OCI-LY7 (cell line): ENCODE measurements at regions not wholly inside any gene's neighbourhood (a gene's known extent, or its start where the extent isn't known, plus 50 kb on each side); places are given as distances from the start of the nearest gene placed in this dataset.

ENCODE experiments used
- BruUV-seq: library from RNA; stranded (reverse); fragments of 400-500 nt; replicated peaks from 2 replicates; lab custom pipeline; 2021; lab: Mats Ljungman, UMichigan
- CTCF ChIA-PET: fragments of 300-600 bp; sonication (Branson Sonifier 250); formaldehyde crosslinking; loops from one replicate; lab custom pipeline; 2022; ENCODE audit warnings: antibody characterized with exemption; ENCODE audit not compliant: unreplicated experiment; lab: Charles Lee
- POLR2A ChIA-PET: fragments of 300-600 bp; sonication (Branson Sonifier 250); formaldehyde crosslinking; loops from one replicate; lab custom pipeline; 2022; ENCODE audit warnings: antibody characterized with exemption; lab: Charles Lee
- DNase-seq: peaks from one replicate; pipeline ENCODE4 v3.0.0-alpha.2; 2015; ENCODE audit warnings: low spot score
- H2AFZ ChIP-seq: fragments of 200-600 bp; sonication (generic), shearing (Covaris generic); 2 replicates; pipeline ENCODE4 v1.6.1; 2014; ENCODE audit warnings: mild to moderate bottlenecking, antibody characterized with exemption, low read length, moderate library complexity
- H3K27ac ChIP-seq: fragments of 200-600 bp; sonication (generic); 2 replicates; pipeline ENCODE4 v1.5.1; 2014; ENCODE audit warnings: mixed run types, low read depth, mild to moderate bottlenecking, moderate library complexity, low read length, inconsistent platforms; ENCODE audit not compliant: poor library complexity, severe bottlenecking
- H3K36me3 ChIP-seq: fragments of 200-600 bp; sonication (generic); 2 replicates; pipeline ENCODE4 v1.6.1; 2014; ENCODE audit warnings: mild to moderate bottlenecking, antibody characterized with exemption, low read length, moderate library complexity, mixed read lengths; ENCODE audit not compliant: insufficient read depth
- H3K4me1 ChIP-seq: fragments of 200-600 bp; sonication (generic); 2 replicates; pipeline ENCODE4 v1.5.1; 2014; ENCODE audit warnings: mild to moderate bottlenecking, low read length; ENCODE audit not compliant: insufficient read depth, poor library complexity, severe bottlenecking
- H3K4me2 ChIP-seq: fragments of 200-600 bp; sonication (generic); 2 replicates; pipeline ENCODE4 v1.6.1; 2014; ENCODE audit warnings: mild to moderate bottlenecking, low read length
- H3K4me3 ChIP-seq: fragments of 200-600 bp; sonication (generic); 2 replicates; pipeline ENCODE4 v1.5.1; 2014; ENCODE audit warnings: mild to moderate bottlenecking, low read depth, low read length; ENCODE audit not compliant: poor library complexity, severe bottlenecking
- H3K79me2 ChIP-seq: fragments of 200-600 bp; sonication (generic); 2 replicates; pipeline ENCODE4 v1.6.1; 2016; ENCODE audit warnings: low read depth, mild to moderate bottlenecking, low read length, moderate library complexity, mixed read lengths; ENCODE audit not compliant: insufficient read depth
- H3K9me2 ChIP-seq: fragments of 200-600 bp; sonication (generic); 2 replicates; pipeline ENCODE4 v1.6.1; 2016; ENCODE audit warnings: mild to moderate bottlenecking, low read length, mixed read lengths; ENCODE audit not compliant: insufficient read depth
- H3K9me3 ChIP-seq: fragments of 200-600 bp; sonication (generic); 2 replicates; pipeline ENCODE4 v1.6.1; 2014; ENCODE audit warnings: mild to moderate bottlenecking, mixed run types, low read length, mixed read lengths
- H4K20me1 ChIP-seq: fragments of 200-600 bp; sonication (generic); 2 replicates; pipeline ENCODE4 v1.6.1; 2014; ENCODE audit warnings: mild to moderate bottlenecking, antibody characterized with exemption, low read length, moderate library complexity, mixed read lengths; ENCODE audit not compliant: insufficient read depth
- CTCF ChIP-seq: fragments of 200-600 bp; sonication (generic); conservative IDR thresholded peaks from 2 replicates; pipeline ENCODE4 v1.5.1; 2014; ENCODE audit warnings: mild to moderate bottlenecking, antibody characterized with exemption, low read length, moderate library complexity, mixed read lengths
- EZH2phosphoT487 ChIP-seq: fragments of 200-600 bp; sonication (generic); IDR thresholded peaks from 2 replicates; pipeline ENCODE4 v1.6.1; 2018; ENCODE audit warnings: low read depth, borderline replicate concordance, mild to moderate bottlenecking, mixed run types, antibody characterized with exemption, low read length, moderate library complexity, mixed read lengths
- intact Hi-C: fragments of 100-400 bp; cut with micrococcal nuclease; formaldehyde crosslinking; loops from one replicate; pipeline ENCODE4 v1.10.0; 2022; ENCODE audit not compliant: unreplicated experiment

- CTCF ChIA-PET: no interaction called here
- H3K4me1 ChIP-seq: no peaks in the 10 kb centered on the region
- no peaks in the 10 kb centered on the region for H3K9me2 ChIP-seq
- no peaks in the 10 kb centered on the region for H3K79me2 ChIP-seq
- no peak overlapping the region for H2AFZ ChIP-seq
- BruUV-seq: no TSS peak
- DNase-seq: no peak
- H3K4me3 ChIP-seq: no peak overlapping the region
- H3K27ac ChIP-seq: no peak overlapping the region
- POLR2A ChIA-PET: no interaction called here
- H3K4me2 ChIP-seq: no peak overlapping the region
- H3K9me3 ChIP-seq: no peaks in the 10 kb centered on the region
- no peaks in the 10 kb centered on the region for H3K36me3 ChIP-seq
- intact Hi-C loops: no loop called here
- TF ChIP-seq CTCF (no peak), EZH2phosphoT487 (no peak)
- no peaks in the 10 kb centered on the region for H4K20me1 ChIP-seq
Measured at GRCh38 chr5:96022971-96023370, 61.3 kb upstream of the ELL2 start.

- Histone ChIP-seq H3K36me3 (no peaks in the 10 kb centered on the region), H4K20me1 (no peaks in the 10 kb centered on the region), H3K4me2 (no peak overlapping the region), H2AFZ (no peak overlapping the region), H3K9me2 (no peaks in the 10 kb centered on the region), H3K79me2 (no peaks in the 10 kb centered on the region), H3K4me3 (no peak overlapping the region), H3K27ac (no peak overlapping the region), H3K9me3 (no peaks in the 10 kb centered on the region), H3K4me1 (no peaks in the 10 kb centered on the region)
- CTCF ChIA-PET: no interaction called here
- no peak for TF ChIP-seq CTCF
- TF ChIP-seq EZH2phosphoT487: no peak
- intact Hi-C loops: no loop called here
- no TSS peak for BruUV-seq
- no peak for DNase-seq
- POLR2A ChIA-PET: no interaction called here
Measured at GRCh38 chr5:96017951-96018350, 56.3 kb upstream of the ELL2 start.

- no peaks in the 10 kb centered on the region for H3K9me2 ChIP-seq
- no peaks in the 10 kb centered on the region for H3K79me2 ChIP-seq
- no peaks in the 10 kb centered on the region for H3K4me1 ChIP-seq
- H3K4me3 ChIP-seq: no peak overlapping the region
- no peaks in the 10 kb centered on the region for H4K20me1 ChIP-seq
- POLR2A ChIA-PET: interaction anchor here (0.6 kb wide), 1 partner anchor 1529 kb away, joined by 5 read pairs; no protein-coding TSS in a partner anchor
- no peak for DNase-seq
- H3K9me3 ChIP-seq: no peaks in the 10 kb centered on the region
- no peak for TF ChIP-seq EZH2phosphoT487
- no peak for TF ChIP-seq CTCF
- no peak overlapping the region for H3K4me2 ChIP-seq
- BruUV-seq: no TSS peak
- CTCF ChIA-PET: no interaction called here
- H2AFZ ChIP-seq: no peak overlapping the region
- intact Hi-C loops: no loop called here
- H3K36me3 ChIP-seq: no peaks in the 10 kb centered on the region
- no peak overlapping the region for H3K27ac ChIP-seq
Measured at GRCh38 chr5:96016216-96016615, 54.6 kb upstream of the ELL2 start.
